C4-2B (cell line): ENCODE measurements at regions not wholly inside any gene's neighbourhood (a gene's known extent, or its start where the extent isn't known, plus 50 kb on each side); places are given as distances from the start of the nearest gene placed in this dataset.

Experiments used
- CTCF ChIP-seq: fragments of 450-650 bp; conservative IDR thresholded peaks from 2 replicates; pipeline ENCODE4 v1.5.1; 2017; ENCODE audit warnings: mild to moderate bottlenecking
- ZFX ChIP-seq: fragments of 450-650 bp; IDR thresholded peaks from 2 replicates; pipeline ENCODE4 v1.6.1; 2017

GRCh38 chr14:84857571-84857970 lies 672.4 kb upstream of the FLRT2 start:
- TF ChIP-seq CTCF, result no peak
- no peak for TF ChIP-seq ZFX
